BJ (cell line): ENCODE measurements at regions not wholly inside any gene's neighbourhood (a gene's known extent, or its start where the extent isn't known, plus 50 kb on each side); places are given as distances from the start of the nearest gene placed in this dataset.

Source experiments
- CTCF ChIA-PET: fragments of 350-600 bp; formaldehyde crosslinking; extraction: SDS; loops from one replicate; lab custom pipeline; 2021; ENCODE audit warnings: antibody characterized with exemption, inconsistent platforms; lab: Yijun Ruan, JAX
- POLR2A ChIA-PET: fragments of 300-600 bp; sonication (Branson Sonifier 250); formaldehyde crosslinking; extraction: SDS; loops from one replicate; lab custom pipeline; 2021; ENCODE audit warnings: antibody characterized with exemption; lab: Charles Lee
- DNase-seq: peaks from one replicate; pipeline ENCODE4 v3.0.0-alpha.2; 2011; ENCODE audit warnings: low read depth
- H3K27me3 ChIP-seq: 2 replicates; pipeline ENCODE4 v1.6.0; 2011; ENCODE audit warnings: low read length; ENCODE audit not compliant: control insufficient read depth, insufficient read depth
- H3K36me3 ChIP-seq: 2 replicates; pipeline ENCODE4 v1.5.1; 2011; ENCODE audit warnings: low read length; ENCODE audit not compliant: control insufficient read depth, insufficient read depth
- H3K4me3 ChIP-seq: 2 replicates; pipeline ENCODE4 v1.5.1; 2011; ENCODE audit warnings: low read depth, mild to moderate bottlenecking, control low read depth, low read length
- CTCF ChIP-seq: IDR thresholded peaks from 2 replicates; pipeline ENCODE4 v1.5.1; 2011; ENCODE audit warnings: low read depth, mild to moderate bottlenecking, control low read depth, inconsistent platforms, low read length, moderate library complexity; ENCODE audit not compliant: insufficient read depth

- CTCF ChIA-PET, result no interaction called here
- Histone ChIP-seq H3K36me3 (no peaks in the 10 kb centered on the region), H3K27me3 (no peaks in the 10 kb centered on the region), H3K4me3 (no peak overlapping the region)
- DNase-seq, result no peak
- POLR2A ChIA-PET, result interaction anchor here (0.6 kb wide), 1 partner anchor 21 kb away, joined by 3 read pairs; no protein-coding TSS in a partner anchor
- no peak for TF ChIP-seq CTCF
These were observed 345.2 kb upstream of the GRID2 start for GRCh38 chr4:91958596-91958995.

DNA sequence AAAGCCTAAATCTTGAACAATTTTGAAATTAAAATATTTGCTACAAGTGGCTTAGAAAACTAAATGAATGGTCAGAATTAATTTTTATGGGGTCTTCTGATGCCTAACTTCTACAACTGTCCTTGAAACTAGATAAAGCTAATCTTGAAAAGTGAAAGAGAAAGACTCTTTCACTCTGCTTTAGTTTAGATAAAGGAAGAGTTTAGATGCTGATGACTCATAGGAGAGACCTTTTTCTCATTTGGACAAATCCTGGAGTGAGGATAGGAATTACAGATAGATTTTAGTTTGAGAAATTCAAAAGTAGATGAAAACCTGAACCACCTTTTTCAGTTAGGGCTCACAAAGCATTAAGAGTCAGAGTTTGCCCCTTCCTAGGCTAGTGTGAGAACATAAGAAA, 342.3 kb upstream of the GRID2 start:
- no peak for DNase-seq
- CTCF ChIA-PET, result no interaction called here
- TF ChIP-seq CTCF, result no peak
- Histone ChIP-seq H3K4me3 (no peak overlapping the region), H3K36me3 (no peaks in the 10 kb centered on the region), H3K27me3 (no peaks in the 10 kb centered on the region)
- POLR2A ChIA-PET, result no interaction called here

DNA sequence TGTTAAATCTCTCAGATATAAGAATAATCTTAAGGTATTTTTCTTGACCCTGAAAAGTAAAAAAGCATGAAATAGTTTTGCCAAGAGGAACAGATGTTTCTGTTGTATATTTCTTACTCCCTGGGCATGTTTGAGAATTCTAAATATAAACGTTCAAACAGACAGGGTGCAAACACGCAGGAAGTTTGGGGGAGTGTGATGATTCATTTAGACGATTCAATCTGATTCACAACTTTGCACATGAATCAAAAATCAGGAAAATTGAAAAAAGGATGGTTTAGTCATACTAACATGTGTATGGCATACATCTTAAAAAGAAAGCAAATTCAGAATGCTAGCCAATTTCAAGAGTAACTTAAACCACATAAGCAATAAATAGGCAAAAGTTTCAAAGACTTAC, 340.3 kb upstream of the GRID2 start:
- H3K4me3 ChIP-seq, result no peak overlapping the region
- H3K27me3 ChIP-seq, result no peaks in the 10 kb centered on the region
- H3K36me3 ChIP-seq, result no peaks in the 10 kb centered on the region
- TF ChIP-seq CTCF, result no peak
- ChIA-PET POLR2A (no interaction called here), CTCF (no interaction called here)
- no peak for DNase-seq

DNA sequence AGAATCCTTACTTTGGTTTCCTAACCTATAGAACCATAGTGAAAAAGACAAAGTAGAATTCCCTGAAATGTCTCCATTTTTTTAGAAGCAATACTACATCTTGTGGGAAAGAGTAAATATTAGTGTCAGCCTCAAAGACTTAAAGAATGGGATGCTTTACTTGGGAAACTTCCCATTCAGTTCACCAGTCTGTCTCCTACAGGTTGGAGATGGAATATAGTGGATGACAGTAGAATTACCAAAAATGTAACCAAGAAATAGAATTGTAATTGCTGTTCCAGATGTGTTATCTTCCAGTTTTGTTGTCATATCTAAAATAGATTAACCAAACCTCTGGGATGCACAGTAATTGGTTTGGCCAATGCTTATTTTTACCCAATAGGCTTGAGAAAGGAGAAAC, 338.6 kb upstream of the GRID2 start:
- no peaks in the 10 kb centered on the region for H3K27me3 ChIP-seq
- no peak for TF ChIP-seq CTCF
- no peaks in the 10 kb centered on the region for H3K36me3 ChIP-seq
- H3K4me3 ChIP-seq, result no peak overlapping the region
- ChIA-PET CTCF (no interaction called here), POLR2A (no interaction called here)
- no peak for DNase-seq

GRCh38 chr4:91973479-91974153, 330.1 kb upstream of the GRID2 start:
- H3K4me3 ChIP-seq, result no peak overlapping the region
- DNase-seq, result no peak
- CTCF ChIA-PET, result no interaction called here
- no peaks in the 10 kb centered on the region for H3K36me3 ChIP-seq
- POLR2A ChIA-PET, result no interaction called here
- no peaks in the 10 kb centered on the region for H3K27me3 ChIP-seq
- no peak for TF ChIP-seq CTCF
